BE2C (cell line): ENCODE measurements at regions not wholly inside any gene's neighbourhood (a gene's known extent, or its start where the extent isn't known, plus 50 kb on each side); places are given as distances from the start of the nearest gene placed in this dataset.
"Not testable (repeated sequence)": the region's sequence is repeated elsewhere in the genome, so short reads cannot be mapped to it uniquely, and the experiment has no call there.

ENCODE experiments used
- DNase-seq: peaks from one replicate; pipeline ENCODE4 v3.0.0-alpha.2; 2020
- H3K27me3 ChIP-seq: fragments of 250-450 bp; sonication (Bioruptor Pico); 2 replicates; pipeline ENCODE4 v1.5.1; 2020; ENCODE audit warnings: mild to moderate bottlenecking
- H3K36me3 ChIP-seq: fragments of 250-450 bp; sonication (Bioruptor Pico); 2 replicates; pipeline ENCODE4 v1.5.1; 2020; ENCODE audit warnings: mild to moderate bottlenecking
- H3K4me1 ChIP-seq: fragments of 250-450 bp; sonication (Bioruptor Pico); 2 replicates; pipeline ENCODE4 v1.5.1; 2020
- H3K4me3 ChIP-seq: 2 replicates; pipeline ENCODE4 v1.5.1; 2011; ENCODE audit warnings: low read depth, low read length
- H3K9me3 ChIP-seq: fragments of 250-450 bp; sonication (Bioruptor Pico); 2 replicates; pipeline ENCODE4 v1.5.1; 2020
- CTCF ChIP-seq: IDR thresholded peaks from 2 replicates; pipeline ENCODE4 v1.5.1; 2012; ENCODE audit warnings: mild to moderate bottlenecking, low read depth, low read length

- no peaks in the 10 kb centered on the region for H3K9me3 ChIP-seq
- no peaks in the 10 kb centered on the region for H3K36me3 ChIP-seq
- DNase-seq, result no peak
- H3K27me3 ChIP-seq, result no peaks in the 10 kb centered on the region
- H3K4me1 ChIP-seq, result peaks cover 9% of the 10 kb centered on the region
- no peak overlapping the region for H3K4me3 ChIP-seq
- TF ChIP-seq CTCF, result peak; percentile 31; the same call in 1 of the 2 replicates
Measured at GRCh38 chr5:60458666-60459065, 241.3 kb downstream of the DEPDC1B start.

GRCh38 chr5:60457233-60457632, 242.7 kb downstream of the DEPDC1B start:
- DNase-seq, result no peak
- H3K9me3 ChIP-seq, result no peaks in the 10 kb centered on the region
- TF ChIP-seq CTCF, result no peak
- peaks cover 9% of the 10 kb centered on the region for H3K4me1 ChIP-seq
- no peaks in the 10 kb centered on the region for H3K27me3 ChIP-seq
- no peak overlapping the region for H3K4me3 ChIP-seq
- H3K36me3 ChIP-seq, result no peaks in the 10 kb centered on the region

- no peak for DNase-seq
- TF ChIP-seq CTCF, result no peak
- peaks cover 9% of the 10 kb centered on the region for H3K4me1 ChIP-seq
- H3K27me3 ChIP-seq, result no peaks in the 10 kb centered on the region
- no peaks in the 10 kb centered on the region for H3K9me3 ChIP-seq
- no peak overlapping the region for H3K4me3 ChIP-seq
- no peaks in the 10 kb centered on the region for H3K36me3 ChIP-seq
Measured at GRCh38 chr5:60455589-60455988, 244.4 kb downstream of the DEPDC1B start.

- not testable (repeated sequence) for DNase-seq, H3K36me3 ChIP-seq, H3K4me1 ChIP-seq, H3K9me3 ChIP-seq, H3K27me3 ChIP-seq, H3K4me3 ChIP-seq
Measured at GRCh38 chr5:60454277-60454676, 245.7 kb downstream of the DEPDC1B start.

- H3K27me3 ChIP-seq, result no peaks in the 10 kb centered on the region
- peaks cover 9% of the 10 kb centered on the region for H3K4me1 ChIP-seq
- no peak for TF ChIP-seq CTCF
- H3K4me3 ChIP-seq, result no peak overlapping the region
- H3K36me3 ChIP-seq, result no peaks in the 10 kb centered on the region
- H3K9me3 ChIP-seq, result no peaks in the 10 kb centered on the region
- no peak for DNase-seq
Measured at GRCh38 chr5:60453186-60453976, 246.6 kb downstream of the DEPDC1B start.

- H3K4me3 ChIP-seq, result no peak overlapping the region
- no peak for TF ChIP-seq CTCF
- H3K9me3 ChIP-seq, result no peaks in the 10 kb centered on the region
- DNase-seq, result no peak
- no peaks in the 10 kb centered on the region for H3K27me3 ChIP-seq
- H3K36me3 ChIP-seq, result no peaks in the 10 kb centered on the region
- no peaks in the 10 kb centered on the region for H3K4me1 ChIP-seq
Measured at GRCh38 chr5:60448600-60448999, 251.4 kb downstream of the DEPDC1B start.
